GM12878 (cell line): ENCODE measurements at regions not wholly inside any gene's neighbourhood (a gene's known extent, or its start where the extent isn't known, plus 50 kb on each side); places are given as distances from the start of the nearest gene placed in this dataset.

Source experiments
- ATAC-seq: fragments of 200-7000 bp; cut with Tn5 transposase; 3 replicates; pipeline ENCODE4 v1.9.1; 2020; ENCODE audit warnings: mild to moderate bottlenecking, moderate library complexity
- BruUV-seq: library from RNA; stranded (reverse); fragments of 400-500 nt; replicated peaks from 2 replicates; lab custom pipeline; 2021; lab: Mats Ljungman, UMichigan
- CTCF ChIA-PET: fragments of 300-600 bp; sonication (Branson Sonifier 250); formaldehyde crosslinking; extraction: SDS; loops from one replicate; lab custom pipeline; 2021; ENCODE audit warnings: inconsistent platforms; lab: Yijun Ruan, JAX
- POLR2A ChIA-PET: fragments of 350-600 bp; formaldehyde crosslinking; extraction: SDS; loops from one replicate; lab custom pipeline; 2021; ENCODE audit warnings: inconsistent platforms; lab: Charles Lee
- RAD21 ChIA-PET: fragments of 300-600 bp; sonication (Branson Sonifier 250); formaldehyde crosslinking; loops from one replicate; lab custom pipeline; 2023; ENCODE audit warnings: antibody characterized with exemption; ENCODE audit not compliant: unreplicated experiment; lab: Charles Lee
- SMC1A ChIA-PET: fragments of 300-600 bp; sonication (Branson Sonifier 250); formaldehyde crosslinking; loops from one replicate; lab custom pipeline; 2023; ENCODE audit not compliant: unreplicated experiment, uncharacterized antibody; lab: Charles Lee
- DNase-seq: peaks from one replicate; pipeline ENCODE4 v3.0.0-alpha.2; 2011; ENCODE audit warnings: low read depth, low spot score
- FAIRE-seq: peaks from 3 replicates; lab custom pipeline; 2011; peaks lifted over from hg19 to GRCh38; lab: Jason Lieb, UNC
- H2AFZ ChIP-seq: 2 replicates; pipeline ENCODE4 v1.6.0; 2011; ENCODE audit warnings: low read depth, low read length, control low read depth; ENCODE audit not compliant: control insufficient read depth
- H3K27ac ChIP-seq: 2 replicates; pipeline ENCODE4 v1.5.1; 2011; ENCODE audit warnings: control low read depth; ENCODE audit not compliant: control insufficient read depth, insufficient read depth
- H3K27me3 ChIP-seq, 2 experiments: replicated peaks in 1 of 2; 2 replicates each; pipeline versions ENCODE4 v1.6.0 to v1.6.1; 2011; ENCODE audit warnings: low read length in 1 of 2; ENCODE audit not compliant: control insufficient read depth in 2 of 2, insufficient read depth in 2 of 2
- H3K36me3 ChIP-seq, 2 experiments: 2 replicates each; pipeline ENCODE4 v1.5.1; 2011; ENCODE audit warnings: low read length in 1 of 2; ENCODE audit not compliant: control insufficient read depth in 2 of 2, insufficient read depth in 2 of 2
- H3K4me1 ChIP-seq: 2 replicates; pipeline ENCODE4 v1.6.1; 2011; ENCODE audit warnings: mild to moderate bottlenecking, low read length, moderate library complexity, mixed read lengths; ENCODE audit not compliant: control insufficient read depth, insufficient read depth
- H3K4me2 ChIP-seq: 2 replicates; pipeline ENCODE4 v1.6.0; 2011; ENCODE audit warnings: control low read depth; ENCODE audit not compliant: control insufficient read depth, insufficient read depth
- H3K4me3 ChIP-seq: fragments of 200-600 bp; sonication (generic); 2 replicates; pipeline ENCODE4 v1.5.1; 2016
- H3K79me2 ChIP-seq: 2 replicates; pipeline ENCODE4 v1.6.0; 2011; ENCODE audit warnings: low read length; ENCODE audit not compliant: control insufficient read depth, insufficient read depth
- H3K9ac ChIP-seq: 2 replicates; pipeline ENCODE4 v1.8.0; 2011; ENCODE audit warnings: low read length, control low read depth, mixed read lengths; ENCODE audit not compliant: control insufficient read depth, insufficient read depth
- H3K9me3 ChIP-seq: replicated peaks from 3 replicates; pipeline ENCODE4 v1.5.1; 2011; ENCODE audit warnings: mild to moderate bottlenecking, low read length; ENCODE audit not compliant: control insufficient read depth, insufficient read depth
- H4K20me1 ChIP-seq: 2 replicates; pipeline ENCODE4 v1.6.0; 2011; ENCODE audit not compliant: control insufficient read depth, insufficient read depth
- ATF7 ChIP-seq: fragments of 450-650 bp; IDR thresholded peaks from 2 replicates; pipeline ENCODE4 v1.6.1; 2016; ENCODE audit warnings: low read depth, mild to moderate bottlenecking
- CHD1 ChIP-seq: IDR thresholded peaks from 2 replicates; pipeline ENCODE4 v1.6.1; 2012; ENCODE audit warnings: low read depth, low read length, improper control_type of control experiment
- CTCF ChIP-seq, 3 experiments: IDR thresholded peaks in 2 of 3; conservative IDR thresholded peaks in 1 of 3; 2 replicates each; pipeline ENCODE4 v1.5.1; 2011; ENCODE audit warnings: low read depth in 3 of 3, low read length in 3 of 3, mild to moderate bottlenecking in 3 of 3, control low read depth in 2 of 3, moderate library complexity in 2 of 3, inconsistent platforms in 1 of 3, mixed read lengths in 1 of 3; ENCODE audit not compliant: control insufficient read depth in 2 of 3, insufficient read depth in 1 of 3; ENCODE audit errors: extremely low read depth in 1 of 3
- MAX ChIP-seq: IDR thresholded peaks from 2 replicates; pipeline ENCODE4 v1.6.1; 2012; ENCODE audit warnings: low read depth, low read length, improper control_type of control experiment
- MXI1 ChIP-seq: fragments of 150-350 bp; IDR thresholded peaks from 2 replicates; pipeline ENCODE4 v1.6.1; 2011; ENCODE audit warnings: low read depth, mild to moderate bottlenecking, inconsistent platforms, low read length, improper control_type of control experiment
- POU2F2 ChIP-seq: IDR thresholded peaks from 3 replicates; pipeline ENCODE4 v1.6.1; 2011; ENCODE audit warnings: low read depth, mild to moderate bottlenecking, low read length, borderline replicate concordance
- RUNX3 ChIP-seq: IDR thresholded peaks from 2 replicates; pipeline ENCODE4 v1.6.1; 2012; ENCODE audit warnings: low read length, inconsistent platforms
- SKIL ChIP-seq: fragments of 450-650 bp; IDR thresholded peaks from 2 replicates; pipeline ENCODE4 v1.6.1; 2017; ENCODE audit warnings: mild to moderate bottlenecking, low read depth, inconsistent platforms; ENCODE audit not compliant: poor library complexity, severe bottlenecking
- WGBS: methylation state at CpG from one replicate; pipeline ENCODE4 v1.1.6; 2016; ENCODE audit warnings: low lambda C conversion rate; ENCODE audit not compliant: insufficient replicate concordance, insufficient coverage; ENCODE audit errors: missing lambda C conversion rate; 5-methylcytosine and 5-hydroxymethylcytosine counted together
- in situ Hi-C: fragments of 300-500 bp; cut with MboI; formaldehyde crosslinking; loops from 9 replicates; pipeline ENCODE4 v1.14.3; 2018; ENCODE audit warnings: mixed read lengths
- intact Hi-C: fragments of 100-400 bp; cut with micrococcal nuclease; formaldehyde crosslinking; loops from one replicate; pipeline ENCODE4 v1.14.2; 2022; ENCODE audit not compliant: unreplicated experiment

- no peak overlapping the region for H2AFZ ChIP-seq
- no peaks in the 10 kb centered on the region for H3K36me3 ChIP-seq
- no peak overlapping the region for H3K27ac ChIP-seq
- RAD21 ChIA-PET = no interaction called here
- no peak for DNase-seq
- intact Hi-C loops (no loop called here), in situ Hi-C loops (no loop called here)
- POLR2A ChIA-PET = no interaction called here
- no peaks in the 10 kb centered on the region for H3K79me2 ChIP-seq
- peaks cover 0 to 2% of the 10 kb centered on the region in 2 experiments; a peak in 2 of 4 replicates for H3K27me3 ChIP-seq
- H4K20me1 ChIP-seq = no peaks in the 10 kb centered on the region
- H3K4me2 ChIP-seq = no peak overlapping the region
- FAIRE-seq = no peak
- no TSS peak for BruUV-seq
- CTCF ChIA-PET = interaction anchor here (1.6 kb wide), 1 partner anchor 11 kb away, joined by 4 read pairs; no protein-coding TSS in a partner anchor
- WGBS = 4% methylated on average over 2 of the region's 2 CpGs
- no peak for ATAC-seq
- H3K9me3 ChIP-seq = no peaks in the 10 kb centered on the region
- H3K9ac ChIP-seq = no peak overlapping the region
- no peak for TF ChIP-seq SKIL
- TF ChIP-seq RUNX3 = no peak
- no peak for TF ChIP-seq MAX
- TF ChIP-seq CHD1 = no peak
- no peak for TF ChIP-seq MXI1
- TF ChIP-seq CTCF (IDR thresholded peaks at IDR 0.05 in 2 of 3, conservative IDR thresholded peaks at IDR 0.05 in 1 of 3; ENCODE audit: control insufficient read depth in 2 of 3, extremely low read depth in 1 of 3, insufficient read depth in 1 of 3, low read depth in 3 of 3, low read length in 3 of 3) = no peak
- no peak for TF ChIP-seq POU2F2
- no peak for TF ChIP-seq ATF7
- TF ChIP-seq, all 136 proteins: peak for 0
- Histone ChIP-seq H3K4me1 (no peaks in the 10 kb centered on the region), H3K4me3 (no peak overlapping the region)
- SMC1A ChIA-PET = interaction anchor here (1.3 kb wide), 1 partner anchor 19 kb away, joined by 3 read pairs; no protein-coding TSS in a partner anchor
Observed at GRCh38 chr1:222210776-222211175, 337.1 kb downstream of the HHIPL2 start.
